ENCODE measurements at regions not wholly inside any gene's neighbourhood (a gene's known extent, or its start where the extent isn't known, plus 50 kb on each side); places are given as distances from the start of the nearest gene placed in this dataset.
"Not testable (repeated sequence)": the region's sequence is repeated elsewhere in the genome, so short reads cannot be mapped to it uniquely, and the experiment has no call there.

DNA sequence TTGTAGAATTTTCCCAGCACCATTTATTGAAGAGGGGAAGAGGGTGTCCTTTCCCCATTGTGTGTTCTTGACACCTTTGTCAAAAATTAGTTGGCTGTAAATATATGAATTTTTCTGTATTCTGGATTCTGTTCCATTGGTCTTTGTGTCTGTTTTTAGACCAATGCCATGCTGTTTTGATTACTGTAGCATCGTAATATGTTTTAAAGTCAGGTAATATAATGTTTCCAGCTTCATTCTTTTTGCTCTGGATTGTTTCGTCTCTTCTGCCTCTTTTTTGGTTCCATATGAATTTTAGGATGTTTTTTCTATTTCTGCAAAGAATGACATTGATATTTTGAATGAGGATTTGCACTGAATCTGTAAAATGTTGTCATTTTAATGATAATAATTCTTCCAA lies 331.9 kb upstream of the RGS6 start:
- no peak for DNase-seq (ENCODE audit: low spot score)

DNA sequence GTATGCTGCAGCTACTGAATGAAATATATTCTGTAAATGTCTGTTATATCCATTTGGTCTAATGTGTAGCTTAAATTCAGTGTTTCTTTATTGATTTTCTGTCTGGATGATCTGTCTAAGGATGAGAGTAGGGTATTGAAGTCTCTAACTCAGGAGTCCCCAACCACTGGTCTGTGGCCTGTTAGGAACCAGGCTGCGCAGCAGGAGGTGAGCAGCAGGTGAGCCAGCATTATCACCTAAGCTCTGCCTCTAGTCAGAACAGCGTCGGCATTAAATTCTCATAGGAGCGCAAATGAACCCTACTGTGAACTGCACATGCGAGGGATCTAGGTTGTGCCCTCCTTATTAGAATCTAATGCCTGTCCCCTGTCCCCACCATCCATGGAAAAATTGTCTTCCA lies 329.7 kb upstream of the RGS6 start:
- DNase-seq (ENCODE audit: low spot score): no peak

DNA sequence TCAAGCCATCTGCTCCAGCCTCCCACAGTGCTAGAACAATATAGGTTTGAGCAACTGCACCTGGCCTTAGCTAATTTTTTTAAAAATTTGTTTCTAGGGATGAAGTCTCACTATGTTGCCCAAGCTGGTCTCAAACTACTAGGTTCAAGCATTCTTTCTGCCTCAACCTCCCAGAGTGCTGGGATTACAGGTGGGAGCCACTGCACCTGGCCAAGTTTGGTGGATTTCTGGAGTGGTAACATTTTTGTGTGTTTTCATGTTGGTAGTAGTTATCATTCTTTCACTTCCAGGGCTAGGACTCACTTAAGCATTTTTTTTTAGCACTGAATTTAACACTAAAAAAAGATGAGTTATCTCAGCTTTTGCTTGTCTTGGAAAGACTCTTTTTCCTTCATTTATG lies 328.0 kb upstream of the RGS6 start:
- DNase-seq (ENCODE audit: low spot score): no peak

DNA sequence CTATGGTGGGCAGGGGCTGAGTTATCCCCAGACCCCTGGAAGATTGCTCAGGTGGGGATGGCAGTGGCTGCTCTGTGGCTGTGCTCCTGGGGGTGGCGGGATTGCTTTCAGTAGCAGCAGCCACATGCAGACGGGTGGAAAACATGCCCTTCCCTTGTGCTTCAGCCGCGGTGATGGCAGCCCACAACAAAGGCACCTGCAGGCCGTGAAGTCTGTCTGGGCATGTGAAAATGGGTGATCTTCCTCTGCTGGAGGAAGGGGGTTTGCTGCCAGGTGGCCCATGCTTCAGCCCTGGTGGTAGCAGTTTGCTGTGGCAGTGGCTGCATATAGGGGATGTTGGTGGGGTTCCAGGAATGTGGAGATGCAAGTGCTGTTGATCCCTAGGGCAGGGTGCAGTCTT lies 326.2 kb upstream of the RGS6 start:
- DNase-seq (ENCODE audit: low spot score): no peak

DNA sequence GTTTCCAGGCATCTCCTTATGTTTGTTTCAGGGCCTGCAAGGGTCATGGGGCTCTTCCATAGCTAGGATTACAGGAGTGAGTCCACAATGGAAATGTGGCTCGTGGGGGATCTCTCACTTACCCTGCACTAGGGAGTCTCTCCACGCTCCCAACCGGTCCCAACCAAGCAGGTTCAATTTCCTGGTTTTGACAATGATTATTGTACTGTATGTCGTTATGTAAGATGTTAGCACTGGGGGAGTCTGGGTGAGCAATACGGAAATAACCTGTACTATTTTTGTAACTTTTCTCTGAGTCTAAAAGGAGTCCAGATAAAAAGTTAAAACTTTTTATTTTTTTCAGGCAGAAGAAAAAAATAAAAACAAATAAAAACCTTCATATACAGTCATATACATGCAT lies 325.7 kb upstream of the RGS6 start:
- no peak for DNase-seq (ENCODE audit: low spot score)

DNA sequence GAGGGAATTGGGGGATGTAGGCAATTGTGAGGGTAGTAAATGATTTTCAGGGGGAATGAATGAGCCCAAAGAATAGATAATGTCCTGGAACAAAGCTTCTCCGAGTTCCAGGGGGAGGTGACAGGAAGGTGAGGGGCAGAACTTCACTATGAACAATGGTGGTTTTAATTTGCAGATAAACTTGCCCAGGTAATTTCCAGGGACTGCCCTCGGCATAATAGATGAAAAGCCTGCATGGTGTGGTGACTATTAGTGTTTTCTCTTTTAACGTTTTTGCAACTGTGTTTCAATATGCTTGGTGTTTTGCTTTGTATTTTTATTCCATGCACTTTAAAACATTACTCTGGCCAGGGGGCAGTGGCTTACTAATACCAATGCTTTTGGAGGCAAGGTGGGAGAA lies 325.2 kb upstream of the RGS6 start:
- no peak for DNase-seq (ENCODE audit: low spot score)

DNA sequence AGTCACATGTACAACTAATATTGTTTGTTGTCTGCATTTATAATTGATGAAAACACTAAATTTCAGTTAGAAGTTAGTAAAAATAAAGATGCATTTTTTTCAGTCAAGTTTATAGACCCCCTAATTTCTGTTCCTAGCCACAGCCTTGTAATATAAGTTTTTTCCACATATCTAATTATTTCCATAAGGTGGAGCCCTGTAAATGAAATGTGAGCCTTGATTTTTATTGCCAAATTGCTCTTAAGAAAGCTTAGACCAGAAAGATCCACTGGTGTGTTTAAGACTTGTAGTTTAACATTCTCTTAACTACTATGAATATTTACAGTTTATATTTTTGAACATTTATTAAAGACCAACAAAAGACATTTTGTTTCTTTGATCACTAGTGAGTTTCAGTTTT lies 322.1 kb upstream of the RGS6 start:
- DNase-seq (ENCODE audit: low spot score): no peak

DNA sequence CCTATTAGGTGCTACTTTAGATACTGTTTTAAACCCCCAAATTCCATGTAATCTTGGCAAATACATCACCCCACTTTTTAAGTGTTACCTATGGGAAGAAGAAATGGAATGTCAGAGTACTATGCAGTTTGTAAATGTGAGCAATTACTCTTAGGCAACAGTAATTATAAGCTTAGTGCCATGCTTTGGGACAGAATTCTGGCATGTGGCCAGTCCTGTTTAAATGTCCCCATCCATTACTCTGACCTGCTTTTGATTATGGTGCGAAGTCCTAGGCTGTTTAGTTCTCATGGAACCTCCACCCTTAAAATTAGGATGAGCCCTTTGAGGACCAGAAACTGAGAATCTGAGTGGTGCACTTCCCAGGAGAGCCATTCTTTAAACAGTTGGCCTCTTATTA lies 321.4 kb upstream of the RGS6 start:
- no peak for DNase-seq (ENCODE audit: low spot score)

DNA sequence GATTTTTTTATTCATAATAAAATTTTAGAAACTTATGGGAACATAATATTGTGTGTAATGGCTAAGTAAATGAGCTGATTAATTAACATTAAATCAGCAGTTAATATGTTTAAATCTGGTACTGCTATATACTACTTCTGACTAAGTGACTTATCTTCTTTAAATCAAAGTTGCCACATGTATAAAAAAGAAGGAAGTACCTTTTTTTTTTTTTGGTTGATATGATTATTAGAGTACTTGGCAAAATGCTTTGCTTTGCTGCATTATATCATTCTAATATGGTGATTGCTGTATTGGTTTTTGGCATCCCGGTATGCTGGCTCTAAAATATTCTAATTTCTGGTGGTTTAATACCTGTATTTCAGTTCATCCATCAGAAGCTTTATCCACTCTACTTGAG lies 319.1 kb upstream of the RGS6 start:
- no peak for DNase-seq (ENCODE audit: low spot score)

DNA sequence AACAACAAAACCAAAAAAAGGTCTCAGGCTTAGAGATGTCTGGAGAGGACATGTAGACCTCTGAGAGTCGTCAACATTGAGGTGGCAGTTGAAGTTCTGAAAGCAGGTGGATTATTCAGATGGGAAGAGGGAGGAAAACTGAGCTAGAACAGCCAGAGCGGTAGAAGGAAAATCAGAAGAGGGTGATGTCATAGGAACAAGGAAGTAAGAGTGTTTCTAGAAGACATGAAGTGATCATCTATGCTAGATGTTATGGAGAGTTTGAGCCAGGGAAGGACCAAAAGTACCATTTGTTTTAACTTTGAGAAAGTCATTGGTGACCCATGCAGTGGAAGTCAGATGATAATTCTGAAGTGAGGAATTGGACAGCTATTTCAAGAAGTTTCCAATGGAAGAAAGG lies 316.2 kb upstream of the RGS6 start:
- no peak for DNase-seq (ENCODE audit: low spot score)

DNA sequence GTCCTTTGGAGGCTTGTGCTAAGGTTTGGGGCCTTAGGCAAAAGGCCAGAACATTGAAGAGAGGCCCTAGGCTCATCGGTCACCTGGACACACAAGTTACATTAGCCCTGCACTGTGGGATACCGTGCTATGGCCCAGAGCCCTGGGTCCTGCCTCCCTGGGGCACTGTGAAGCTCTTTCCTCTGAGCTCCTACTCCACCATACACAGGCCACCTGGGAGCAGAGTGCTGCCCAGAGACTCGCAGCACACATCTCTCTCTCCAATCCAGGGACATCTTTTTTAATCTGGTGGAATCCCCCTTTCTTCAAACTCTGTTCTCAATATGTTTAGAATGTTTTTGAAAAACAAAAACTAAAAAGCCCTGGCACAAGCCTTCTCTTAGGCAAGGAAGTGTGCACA lies 314.2 kb upstream of the RGS6 start:
- no peak for DNase-seq (ENCODE audit: low spot score)

DNA sequence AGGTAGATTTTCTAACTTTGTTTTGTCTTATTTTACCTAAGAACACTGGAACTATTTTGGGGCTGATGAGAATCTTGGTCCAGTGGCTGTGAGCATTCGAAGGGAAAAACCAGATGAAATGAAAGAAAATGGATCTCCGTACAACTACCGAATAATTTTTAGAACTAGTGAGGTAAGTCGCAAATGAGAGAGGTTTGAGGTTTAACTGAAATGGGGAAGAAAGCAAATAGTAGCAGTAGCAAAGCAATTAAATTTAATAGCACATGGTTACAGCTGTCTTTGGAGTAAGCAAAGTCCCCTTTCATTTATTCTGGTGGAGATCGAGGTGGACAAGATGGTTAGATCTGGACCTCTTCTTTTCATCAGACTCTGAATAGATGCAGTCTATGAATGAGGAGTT lies 313.5 kb upstream of the RGS6 start:
- no peak for DNase-seq (ENCODE audit: low spot score)

DNA sequence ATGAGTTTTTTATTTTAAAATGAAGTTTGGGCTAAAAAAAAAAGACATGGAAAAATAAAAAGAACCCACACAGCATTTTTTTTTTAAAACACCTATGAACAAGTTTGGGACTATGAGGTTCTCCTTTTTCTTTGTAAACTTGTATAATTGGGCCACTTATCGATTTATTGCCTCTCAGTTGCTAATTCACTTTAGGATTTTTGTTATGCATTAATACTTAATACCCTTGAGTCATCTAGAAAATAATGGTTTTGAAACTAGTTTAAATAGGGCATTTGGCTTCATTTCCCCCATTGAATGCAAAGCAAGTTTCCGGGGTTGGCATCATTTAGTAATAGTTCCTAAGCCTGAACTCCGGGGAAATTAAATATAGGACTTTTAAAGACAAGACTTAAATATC lies 312.8 kb upstream of the RGS6 start:
- DNase-seq (ENCODE audit: low spot score): no peak

DNA sequence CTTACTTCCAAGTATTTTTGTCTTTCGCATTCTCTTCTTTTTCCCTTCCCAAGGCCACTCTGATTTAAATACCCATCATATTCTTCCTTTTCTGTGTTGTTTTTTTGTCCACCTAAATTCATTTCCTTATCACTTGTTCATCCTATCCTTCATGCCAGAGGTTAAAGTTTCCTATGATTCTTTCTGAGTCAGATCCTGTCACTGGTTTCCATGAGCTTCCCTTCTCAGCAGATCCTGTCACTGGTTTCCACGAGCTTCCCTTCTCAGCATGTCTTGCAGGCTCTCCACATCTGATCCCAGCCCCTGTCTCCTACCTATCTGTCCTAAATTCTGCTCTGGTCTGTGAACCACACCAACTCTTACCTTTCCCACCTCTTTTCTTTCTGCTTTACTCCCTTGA lies 311.8 kb upstream of the RGS6 start:
- DNase-seq (ENCODE audit: low spot score): peak; percentile 24

DNA sequence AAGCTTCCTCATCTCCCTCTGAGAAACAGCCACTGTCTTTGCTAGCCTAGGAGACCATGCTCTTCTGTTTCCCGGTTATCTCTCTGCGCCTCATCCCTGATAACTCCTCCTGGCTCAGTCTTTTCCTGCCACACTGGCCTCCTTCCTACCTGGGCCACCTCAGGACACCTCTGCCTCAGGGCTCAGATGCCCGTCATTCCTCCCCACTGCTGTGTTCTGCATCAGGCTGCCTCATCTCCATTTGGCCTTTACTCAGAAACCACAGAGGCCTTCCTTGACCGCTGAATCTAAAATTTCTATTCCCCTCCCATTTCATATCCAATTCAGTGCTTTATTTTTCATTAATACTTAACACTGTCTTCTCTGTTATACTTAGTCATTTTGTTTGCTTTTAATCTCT lies 311.0 kb upstream of the RGS6 start:
- no peak for DNase-seq (ENCODE audit: low spot score)

DNA sequence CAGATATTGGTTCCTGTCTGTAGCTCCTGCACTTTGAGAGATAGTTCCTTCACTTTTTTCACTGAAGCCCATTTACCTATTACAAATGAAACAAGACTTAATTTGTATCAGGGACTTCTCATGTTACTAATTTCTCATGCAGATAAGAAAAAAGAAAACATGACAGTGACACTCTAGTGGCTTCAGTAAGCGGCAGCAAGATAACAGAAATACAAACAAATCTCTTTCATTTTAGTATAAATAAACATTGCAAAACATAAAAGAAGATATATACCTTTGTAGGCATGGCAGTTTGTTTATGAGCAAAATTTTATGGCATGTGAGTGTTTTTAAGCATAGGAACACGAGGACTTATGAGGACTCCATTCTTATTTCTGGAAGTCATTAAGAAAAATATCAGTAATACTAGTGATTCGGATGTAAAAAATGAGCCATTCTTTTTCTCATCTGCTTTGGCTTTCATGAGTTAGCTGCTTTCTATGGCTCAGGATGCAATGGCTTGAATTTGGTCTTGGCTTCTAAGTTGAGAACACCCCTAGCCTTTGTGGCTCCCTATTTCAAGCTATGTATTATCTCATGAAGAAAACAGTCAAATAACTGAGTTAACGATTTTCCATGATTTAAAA lies 310.1 kb upstream of the RGS6 start:
- DNase-seq (ENCODE audit: low spot score): no peak

DNA sequence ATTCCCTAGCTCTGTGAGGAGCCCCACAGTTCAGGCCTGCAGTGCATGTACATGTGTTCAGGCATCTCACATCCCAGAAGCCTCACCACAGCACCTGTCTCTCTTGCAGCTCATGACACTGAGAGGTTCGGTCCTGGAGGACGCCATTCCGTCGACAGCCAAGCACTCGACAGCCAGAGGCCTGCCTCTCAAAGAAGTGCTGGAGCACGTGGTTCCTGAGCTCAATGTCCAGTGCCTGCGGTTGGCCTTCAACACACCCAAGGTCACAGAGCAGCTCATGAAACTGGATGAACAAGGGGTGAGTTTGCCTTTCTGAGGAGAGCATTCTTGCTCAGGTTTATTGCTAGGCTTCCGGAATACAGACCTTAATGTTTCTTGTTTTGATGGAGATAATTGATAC lies 308.3 kb upstream of the RGS6 start:
- DNase-seq (ENCODE audit: low spot score): no peak

DNA sequence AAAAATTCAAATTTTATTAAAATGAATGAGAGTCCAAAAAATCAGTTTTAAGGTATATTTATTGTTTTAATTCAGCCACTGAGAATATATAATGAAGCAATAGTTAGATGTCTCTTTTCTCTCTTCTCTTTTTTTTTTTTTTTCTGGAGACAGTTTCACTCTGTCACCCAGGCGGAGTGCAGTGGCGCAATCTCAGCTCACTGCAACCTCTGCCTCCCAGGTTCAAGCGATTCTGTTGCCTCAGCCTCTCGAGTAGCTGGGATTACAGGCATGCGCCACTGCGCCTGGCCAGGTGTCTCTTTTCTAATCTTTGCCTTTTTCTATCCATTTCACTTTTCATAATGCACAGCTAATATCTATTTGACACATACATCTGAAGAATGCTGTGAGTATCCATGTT lies 307.1 kb upstream of the RGS6 start:
- DNase-seq (ENCODE audit: low spot score): no peak

DNA sequence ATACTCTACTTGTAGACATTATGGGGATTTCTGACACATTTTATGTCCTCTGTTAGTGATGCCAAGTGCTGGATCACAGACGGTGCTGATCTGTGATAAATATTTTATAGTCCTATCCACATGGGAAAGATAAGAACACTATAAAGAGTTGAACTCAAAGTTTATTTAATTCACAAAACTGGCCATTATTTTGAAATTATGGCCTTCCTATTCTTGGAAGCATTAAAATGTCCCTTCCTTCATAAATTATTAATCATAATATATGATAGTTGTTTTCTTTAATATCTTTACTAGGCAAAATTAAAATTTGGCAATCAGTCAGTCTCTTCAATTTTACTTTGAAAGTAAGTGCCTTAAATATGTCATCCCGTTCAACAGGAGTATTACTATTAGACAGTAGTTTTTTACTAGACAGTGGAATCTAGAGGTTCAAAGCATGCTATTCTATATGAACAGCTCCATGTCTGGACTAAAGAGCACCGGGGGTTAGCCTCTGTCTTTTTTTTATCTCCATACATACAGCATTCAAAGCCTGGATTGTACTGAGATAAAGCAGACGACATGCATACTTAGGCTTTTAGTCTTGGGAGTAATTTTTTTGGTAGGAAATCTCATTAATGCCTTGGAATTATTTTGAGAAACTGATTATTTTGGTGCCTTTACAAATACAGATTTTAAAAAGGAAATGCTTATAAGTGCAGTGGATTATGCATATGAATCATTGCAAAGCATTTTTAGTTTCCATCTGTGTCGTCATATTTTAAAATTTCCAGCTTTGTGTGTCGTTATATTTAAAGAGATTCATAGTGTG lies 306.1 kb upstream of the RGS6 start:
- DNase-seq (ENCODE audit: low spot score): peak; percentile 18

DNA sequence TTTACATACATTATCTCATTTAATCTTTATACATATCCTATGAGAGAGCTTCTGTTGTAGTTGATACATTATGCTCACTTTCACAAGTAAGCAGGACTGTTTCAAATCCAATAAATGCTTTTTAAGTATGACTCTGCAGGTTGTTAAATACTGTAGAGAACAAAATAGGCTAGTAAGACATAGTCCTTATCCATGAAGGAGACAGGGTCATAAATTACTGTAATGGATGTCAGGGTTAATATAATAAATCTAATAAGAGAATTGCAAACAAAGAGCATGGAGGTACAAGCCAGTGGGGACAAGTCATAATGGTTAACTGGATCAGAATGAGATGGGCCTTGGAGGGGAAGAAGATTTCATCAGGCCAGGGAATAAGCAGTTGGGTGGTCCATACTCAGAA lies 303.8 kb upstream of the RGS6 start:
- DNase-seq (ENCODE audit: low spot score): no peak

DNA sequence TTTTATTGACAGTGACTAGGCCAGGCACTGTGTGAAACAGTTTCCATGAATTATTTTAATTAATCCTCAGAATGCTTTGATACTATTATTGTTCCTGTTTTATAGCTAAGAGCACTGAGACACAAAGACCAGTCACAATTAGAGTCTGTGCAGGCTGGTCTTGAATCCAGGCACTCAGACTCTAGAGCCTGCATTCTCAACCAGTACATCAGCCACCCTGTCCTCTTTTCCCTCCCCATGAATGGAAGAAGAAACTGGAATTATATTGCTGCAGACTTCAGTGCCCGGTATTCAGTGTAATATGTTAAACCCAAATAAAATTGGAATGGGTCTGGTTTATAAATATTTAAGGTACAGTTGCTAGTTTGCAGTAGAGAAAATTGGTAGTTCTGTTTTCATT lies 303.0 kb upstream of the RGS6 start:
- DNase-seq (ENCODE audit: low spot score): no peak

DNA sequence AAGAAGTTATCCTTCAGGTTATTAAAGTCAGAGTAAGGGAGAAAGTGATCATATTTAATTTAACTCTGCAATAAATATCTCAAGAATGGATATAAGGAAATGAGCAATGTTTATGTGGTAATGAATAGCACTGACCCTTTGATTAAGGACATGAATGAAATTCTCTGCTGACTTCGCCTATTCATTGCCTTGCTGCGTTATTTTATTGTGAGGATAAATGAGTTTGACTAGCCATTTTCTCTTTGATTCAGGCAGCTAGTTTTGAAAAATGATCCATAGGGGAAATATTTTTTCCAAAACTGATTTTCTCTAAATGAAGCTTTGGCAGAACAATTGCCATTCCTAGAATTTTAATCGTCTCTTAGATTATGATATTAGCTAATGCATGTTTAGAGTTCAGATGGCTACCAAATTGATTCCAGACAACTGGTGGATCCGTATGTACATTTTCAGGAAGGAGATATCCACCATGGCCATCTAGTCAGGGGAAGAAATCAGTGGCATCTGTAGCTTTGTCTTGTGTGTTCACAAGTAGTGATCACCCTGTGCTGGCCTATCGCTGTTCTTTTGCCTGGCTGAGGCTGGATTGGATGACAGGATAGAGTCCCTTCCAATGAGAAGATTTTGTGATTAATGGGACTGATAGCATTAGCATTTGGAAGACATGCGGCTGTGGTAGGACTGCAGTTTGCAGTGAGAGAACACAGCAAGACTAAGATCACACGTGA lies 302.3 kb upstream of the RGS6 start:
- peak; percentile 39 for DNase-seq (ENCODE audit: low spot score)

DNA sequence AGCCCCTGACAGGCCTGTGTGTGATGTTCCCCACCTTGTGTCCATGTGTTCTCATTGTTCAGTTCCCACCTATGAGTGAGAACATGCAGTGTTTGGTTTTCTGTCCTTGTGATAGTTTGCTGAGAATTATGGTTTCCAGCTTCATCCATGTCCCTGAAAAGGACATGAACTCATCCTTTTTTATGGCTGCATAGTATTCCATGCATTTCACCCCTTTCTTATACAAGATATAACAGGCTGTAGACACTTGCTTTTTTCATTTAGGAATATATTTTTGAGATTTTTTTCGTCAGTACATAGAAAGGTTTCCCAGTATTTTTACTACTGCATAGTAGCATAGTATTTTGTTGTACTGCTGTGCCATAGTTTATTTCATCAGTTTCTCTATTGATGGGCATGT lies 301.2 kb upstream of the RGS6 start:
- DNase-seq (ENCODE audit: low spot score): not testable (repeated sequence)

Measured in GM03348 (cell line).